Type B pancreatic cell (in vitro differentiated cells): ENCODE measurements at regions not wholly inside any gene's neighbourhood (a gene's known extent, or its start where the extent isn't known, plus 50 kb on each side); places are given as distances from the start of the nearest gene placed in this dataset.

ENCODE experiments used
- DNase-seq: peaks from one replicate; pipeline ENCODE4 v3.0.0; 2021; ENCODE audit warnings: mixed read lengths; ENCODE audit not compliant: unreplicated experiment; ENCODE audit errors: extremely low spot score
- H3K27ac Mint-ChIP-seq: 2 replicates; pipeline ENCODE4 v1.8.0; 2021; ENCODE audit warnings: mild to moderate bottlenecking, mixed read lengths
- H3K27me3 Mint-ChIP-seq: 2 replicates; pipeline ENCODE4 v1.8.0; 2021; ENCODE audit warnings: mixed read lengths
- H3K36me3 Mint-ChIP-seq: 2 replicates; pipeline ENCODE4 v1.8.0; 2021; ENCODE audit warnings: mixed read lengths
- H3K4me1 Mint-ChIP-seq: one replicate; pipeline ENCODE4 v1.8.0; 2021; ENCODE audit warnings: mixed read lengths; ENCODE audit not compliant: unreplicated experiment
- H3K4me3 Mint-ChIP-seq: 2 replicates; pipeline ENCODE4 v1.8.0; 2021; ENCODE audit warnings: mild to moderate bottlenecking, mixed read lengths
- H3K9me3 Mint-ChIP-seq: 2 replicates; pipeline ENCODE4 v1.8.0; 2021; ENCODE audit warnings: mixed read lengths
- CTCF ChIP-seq: fragments of 200-600 bp; sonication (generic); conservative IDR thresholded peaks from 2 replicates; pipeline ENCODE4 v1.5.0; 2021; ENCODE audit warnings: antibody characterized with exemption, mild to moderate bottlenecking

GRCh38 chr18:47557160-47557559 lies 305.7 kb upstream of the SKOR2 start:
- no peak for DNase-seq
- H3K4me1 Mint-ChIP-seq, result peaks cover 6% of the 10 kb centered on the region
- H3K36me3 Mint-ChIP-seq, result no peaks in the 10 kb centered on the region
- no peaks in the 10 kb centered on the region for H3K9me3 Mint-ChIP-seq
- peaks cover 41% of the 10 kb centered on the region for H3K27me3 Mint-ChIP-seq
- no peak overlapping the region for H3K27ac Mint-ChIP-seq
- no peak for TF ChIP-seq CTCF
- H3K4me3 Mint-ChIP-seq, result no peak overlapping the region

DNA sequence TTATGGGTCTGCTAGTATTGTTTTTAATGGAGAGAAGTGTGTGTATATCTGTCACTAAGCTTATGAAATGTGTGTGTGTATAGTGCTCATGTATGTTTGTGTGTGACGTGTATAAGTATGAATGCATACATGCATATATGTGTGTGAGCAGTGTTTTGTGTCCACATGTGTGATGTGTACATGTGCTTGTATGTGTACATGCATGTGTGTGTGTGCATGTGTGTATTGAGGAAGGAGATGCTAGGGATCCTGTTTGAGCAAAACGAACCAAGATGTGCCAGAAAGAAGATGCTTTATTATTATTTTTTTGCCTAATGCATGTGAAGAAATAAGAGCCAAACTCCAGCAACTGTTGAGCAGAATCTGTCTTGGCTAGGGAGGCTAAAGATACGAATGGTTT lies 301.3 kb upstream of the SKOR2 start:
- no peak overlapping the region for H3K4me3 Mint-ChIP-seq
- no peaks in the 10 kb centered on the region for H3K9me3 Mint-ChIP-seq
- peaks cover under 1% of the 10 kb centered on the region for H3K4me1 Mint-ChIP-seq
- peaks cover 7% of the 10 kb centered on the region for H3K27me3 Mint-ChIP-seq
- H3K27ac Mint-ChIP-seq, result no peak overlapping the region
- no peak for TF ChIP-seq CTCF
- no peaks in the 10 kb centered on the region for H3K36me3 Mint-ChIP-seq
- no peak for DNase-seq

GRCh38 chr18:47550611-47551010 lies 299.2 kb upstream of the SKOR2 start:
- peaks cover 11% of the 10 kb centered on the region for H3K27me3 Mint-ChIP-seq
- no peaks in the 10 kb centered on the region for H3K4me1 Mint-ChIP-seq
- H3K9me3 Mint-ChIP-seq, result no peaks in the 10 kb centered on the region
- TF ChIP-seq CTCF, result no peak
- no peak overlapping the region for H3K4me3 Mint-ChIP-seq
- no peak for DNase-seq
- H3K36me3 Mint-ChIP-seq, result no peaks in the 10 kb centered on the region
- no peak overlapping the region for H3K27ac Mint-ChIP-seq

DNA sequence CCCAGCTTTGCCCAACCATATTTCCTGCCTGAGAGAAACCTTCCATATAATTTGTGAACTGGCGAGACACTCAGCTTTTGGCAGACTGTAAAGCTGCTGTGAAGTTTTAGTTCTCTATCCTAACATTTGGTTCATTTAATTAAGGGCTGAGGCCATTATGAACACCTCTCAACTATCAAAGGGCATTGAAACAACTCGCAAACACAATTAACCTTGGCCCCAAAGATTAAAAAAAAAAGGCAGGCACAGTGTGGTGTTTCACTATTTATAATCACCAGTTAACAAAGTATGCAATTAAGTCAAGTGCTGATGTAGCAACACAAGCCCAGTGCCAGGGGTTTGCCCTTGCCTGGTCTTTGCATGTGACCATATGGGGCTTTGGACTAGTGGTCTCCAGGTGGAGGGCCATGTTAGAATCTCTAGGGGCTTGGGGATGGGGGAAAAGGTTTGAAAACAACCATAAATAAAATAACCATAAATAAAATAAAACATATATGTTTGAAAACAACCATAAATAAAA lies 297.6 kb upstream of the SKOR2 start:
- H3K36me3 Mint-ChIP-seq, result no peaks in the 10 kb centered on the region
- no peak overlapping the region for H3K27ac Mint-ChIP-seq
- TF ChIP-seq CTCF, result no peak
- no peaks in the 10 kb centered on the region for H3K4me1 Mint-ChIP-seq
- no peak for DNase-seq
- H3K27me3 Mint-ChIP-seq, result peaks cover 25% of the 10 kb centered on the region
- H3K4me3 Mint-ChIP-seq, result no peak overlapping the region
- H3K9me3 Mint-ChIP-seq, result no peaks in the 10 kb centered on the region

DNA sequence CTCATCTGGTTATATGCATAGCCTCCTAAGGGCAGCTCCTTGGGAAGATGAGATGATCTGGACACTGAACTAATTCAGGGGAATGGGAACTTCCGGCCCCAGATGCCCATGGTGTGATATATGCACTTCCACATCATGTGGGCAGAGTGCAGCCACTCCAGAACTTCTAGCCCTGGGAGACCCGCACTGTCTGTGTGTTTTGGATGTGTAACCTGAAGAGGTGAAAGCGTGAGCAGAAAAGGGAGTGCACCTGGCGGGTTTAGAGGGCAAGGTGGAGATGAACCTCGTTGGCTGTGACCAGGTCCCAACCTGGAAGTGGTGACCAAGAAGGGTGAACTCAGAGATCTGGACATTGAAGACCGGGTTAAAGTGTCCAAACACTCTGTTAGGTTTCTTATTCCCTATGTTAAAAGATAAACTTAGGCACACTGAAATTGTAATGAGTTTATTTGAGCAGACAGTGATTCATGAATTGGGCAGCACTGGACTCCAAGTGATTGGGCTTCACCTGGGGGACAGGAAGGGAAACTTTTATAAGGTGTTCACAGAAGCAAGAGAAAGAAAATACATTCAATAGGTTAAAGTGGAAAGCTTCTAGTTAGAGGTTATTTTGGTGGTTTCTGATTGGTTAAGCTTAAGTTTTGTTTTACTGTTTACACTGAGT lies 296.2 kb upstream of the SKOR2 start:
- Mint-ChIP-seq H3K4me1 (no peaks in the 10 kb centered on the region), H3K4me3 (no peak overlapping the region), H3K9me3 (no peaks in the 10 kb centered on the region), H3K36me3 (no peaks in the 10 kb centered on the region), H3K27ac (no peak overlapping the region), H3K27me3 (peaks cover 25% of the 10 kb centered on the region)
- no peak for DNase-seq
- TF ChIP-seq CTCF, result no peak
